IMR-90 (cell line): ENCODE measurements at regions not wholly inside any gene's neighbourhood (a gene's known extent, or its start where the extent isn't known, plus 50 kb on each side); places are given as distances from the start of the nearest gene placed in this dataset.

ENCODE experiments used
- ATAC-seq: fragments of 200-7000 bp; cut with Tn5 transposase; 2 replicates; pipeline ENCODE4 v1.9.1; 2020; ENCODE audit warnings: low read depth, mild to moderate bottlenecking, moderate library complexity
- BruUV-seq: library from RNA; stranded (reverse); fragments of 400-500 nt; replicated peaks from 2 replicates; lab custom pipeline; 2021; lab: Mats Ljungman, UMichigan
- CTCF ChIA-PET: fragments of 300-600 bp; formaldehyde crosslinking; extraction: SDS; loops from one replicate; lab custom pipeline; 2021; ENCODE audit warnings: antibody characterized with exemption; lab: Yijun Ruan, JAX
- POLR2A ChIA-PET: fragments of 300-600 bp; sonication (Branson Sonifier 250); formaldehyde crosslinking; loops from one replicate; lab custom pipeline; 2022; ENCODE audit warnings: antibody characterized with exemption; ENCODE audit not compliant: unreplicated experiment; lab: Charles Lee
- DNase-seq: peaks from one replicate; pipeline ENCODE4 v3.0.0; 2013
- H2AFZ ChIP-seq: replicated peaks from 2 replicates; pipeline ENCODE3; 2013; ENCODE audit warnings: low read length, mild to moderate bottlenecking; ENCODE audit not compliant: poor library complexity
- H2AK5ac ChIP-seq: 2 replicates; pipeline ENCODE4 v1.6.1; 2013; ENCODE audit warnings: low read depth, low read length, inconsistent platforms
- H2AK9ac ChIP-seq: replicated peaks from 2 replicates; pipeline ENCODE3; 2013; ENCODE audit warnings: mild to moderate bottlenecking, low read depth, low read length, moderate library complexity; ENCODE audit not compliant: poor library complexity
- H2BK120ac ChIP-seq: 2 replicates; pipeline ENCODE4 v1.6.1; 2013; ENCODE audit warnings: low read depth, low read length, inconsistent platforms
- H2BK15ac ChIP-seq: 3 replicates; pipeline ENCODE4 v1.6.1; 2013; ENCODE audit warnings: low read depth, low read length, inconsistent platforms
- H2BK20ac ChIP-seq: 2 replicates; pipeline ENCODE4 v1.6.1; 2013; ENCODE audit warnings: low read depth, mild to moderate bottlenecking, inconsistent platforms, low read length, moderate library complexity
- H2BK5ac ChIP-seq: 2 replicates; pipeline ENCODE4 v1.6.1; 2013; ENCODE audit warnings: mild to moderate bottlenecking, low read depth, low read length, inconsistent platforms; ENCODE audit not compliant: poor library complexity, severe bottlenecking
- H3K14ac ChIP-seq: replicated peaks from 2 replicates; pipeline ENCODE4 v1.6.1; 2013; ENCODE audit warnings: low read depth, low read length, inconsistent platforms
- H3K18ac ChIP-seq: 2 replicates; pipeline ENCODE4 v1.6.1; 2013; ENCODE audit warnings: low read depth, low read length, control low read depth
- H3K23ac ChIP-seq: 2 replicates; pipeline ENCODE4 v1.6.1; 2013; ENCODE audit warnings: low read depth, low read length, inconsistent platforms
- H3K27ac ChIP-seq: 2 replicates; pipeline ENCODE4 v1.5.1; 2013; ENCODE audit warnings: mild to moderate bottlenecking, control low read depth, low read length; ENCODE audit not compliant: insufficient read depth
- H3K27me3 ChIP-seq: 2 replicates; pipeline ENCODE4 v1.6.1; 2013; ENCODE audit warnings: low read length; ENCODE audit not compliant: control insufficient read depth, insufficient read depth
- H3K36me3 ChIP-seq: 2 replicates; pipeline ENCODE4 v1.6.1; 2013; ENCODE audit warnings: low read length, mixed read lengths; ENCODE audit not compliant: control insufficient read depth, insufficient read depth
- H3K4ac ChIP-seq: 2 replicates; pipeline ENCODE4 v1.6.1; 2013; ENCODE audit warnings: low read depth, low read length, inconsistent platforms
- H3K4me1 ChIP-seq: 2 replicates; pipeline ENCODE4 v1.6.1; 2013; ENCODE audit warnings: low read length, mixed read lengths; ENCODE audit not compliant: control insufficient read depth, insufficient read depth
- H3K4me2 ChIP-seq: 2 replicates; pipeline ENCODE4 v1.6.1; 2013; ENCODE audit warnings: low read depth, mild to moderate bottlenecking, control low read depth, low read length, moderate library complexity
- H3K4me3 ChIP-seq: 2 replicates; pipeline ENCODE4 v1.5.1; 2013; ENCODE audit warnings: low read depth, mild to moderate bottlenecking, control low read depth, low read length, moderate library complexity; ENCODE audit not compliant: insufficient read depth
- H3K56ac ChIP-seq: 2 replicates; pipeline ENCODE4 v1.6.1; 2013; ENCODE audit warnings: low read length, inconsistent platforms; ENCODE audit not compliant: insufficient read depth; ENCODE audit errors: extremely low read depth
- H3K79me1 ChIP-seq, 2 experiments: 2 replicates each; pipeline ENCODE4 v1.6.1; 2013; ENCODE audit warnings: low read length in 2 of 2, inconsistent platforms in 1 of 2, low read depth in 1 of 2
- H3K9ac ChIP-seq: 2 replicates; pipeline ENCODE4 v1.6.1; 2013; ENCODE audit warnings: low read depth, low read length, control low read depth
- H3K9me1 ChIP-seq: 2 replicates; pipeline ENCODE4 v1.6.1; 2013; ENCODE audit warnings: low read length, inconsistent platforms; ENCODE audit not compliant: insufficient read depth
- H3K9me3 ChIP-seq: 2 replicates; pipeline ENCODE4 v1.6.1; 2013; ENCODE audit warnings: low read length; ENCODE audit not compliant: control insufficient read depth, insufficient read depth
- H4K20me1 ChIP-seq: 2 replicates; pipeline ENCODE4 v1.6.1; 2013; ENCODE audit warnings: low read length, inconsistent platforms; ENCODE audit not compliant: insufficient read depth
- H4K5ac ChIP-seq: 2 replicates; pipeline ENCODE4 v1.6.1; 2013; ENCODE audit warnings: mild to moderate bottlenecking, low read depth, low read length, control low read depth
- H4K8ac ChIP-seq, 2 experiments: 2 replicates each; pipeline ENCODE4 v1.6.1; 2013; ENCODE audit warnings: low read depth in 2 of 2, low read length in 2 of 2, control low read depth in 1 of 2, inconsistent platforms in 1 of 2
- H4K91ac ChIP-seq: 2 replicates; pipeline ENCODE4 v1.6.1; 2013; ENCODE audit warnings: low read depth, low read length, inconsistent platforms; ENCODE audit not compliant: insufficient read depth
- BHLHE40 ChIP-seq: fragments of 150-350 bp; IDR thresholded peaks from 2 replicates; pipeline ENCODE4 v1.6.1; 2016; ENCODE audit warnings: mild to moderate bottlenecking, low read depth, low read length
- CEBPB ChIP-seq: IDR thresholded peaks from 2 replicates; pipeline ENCODE4 v1.6.1; 2012; ENCODE audit warnings: low read depth, low read length, improper control_type of control experiment
- CHD1 ChIP-seq: IDR thresholded peaks from 2 replicates; pipeline ENCODE4 v1.6.1; 2012; ENCODE audit warnings: low read depth, low read length, improper control_type of control experiment
- FOS ChIP-seq: fragments of 150-350 bp; IDR thresholded peaks from 2 replicates; pipeline ENCODE4 v1.6.1; 2016; ENCODE audit warnings: low read depth, low read length
- MAFK ChIP-seq: IDR thresholded peaks from 2 replicates; pipeline ENCODE4 v1.6.1; 2012; ENCODE audit warnings: low read depth, low read length, improper control_type of control experiment
- MAZ ChIP-seq: IDR thresholded peaks from 2 replicates; pipeline ENCODE4 v1.6.1; 2012; ENCODE audit warnings: low read depth, mild to moderate bottlenecking, low read length, improper control_type of control experiment, moderate library complexity, borderline replicate concordance
- MXI1 ChIP-seq: IDR thresholded peaks from 2 replicates; pipeline ENCODE4 v1.6.1; 2012; ENCODE audit warnings: low read depth, mild to moderate bottlenecking, low read length, moderate library complexity, borderline replicate concordance
- NFE2L2 ChIP-seq: fragments of 150-350 bp; IDR thresholded peaks from 2 replicates; pipeline ENCODE4 v1.6.1; 2016; ENCODE audit warnings: low read depth, mild to moderate bottlenecking, low read length
- RAD21 ChIP-seq: IDR thresholded peaks from 2 replicates; pipeline ENCODE4 v1.6.1; 2012; ENCODE audit warnings: low read length, improper control_type of control experiment
- RCOR1 ChIP-seq: IDR thresholded peaks from 2 replicates; pipeline ENCODE4 v1.6.1; 2012; ENCODE audit warnings: mild to moderate bottlenecking, low read length, improper control_type of control experiment; ENCODE audit not compliant: insufficient replicate concordance
- RFX5 ChIP-seq: IDR thresholded peaks from 2 replicates; pipeline ENCODE4 v1.8.0; 2012; ENCODE audit warnings: low read depth, mild to moderate bottlenecking, low read length, moderate library complexity
- SMC3 ChIP-seq: fragments of 150-350 bp; IDR thresholded peaks from 2 replicates; pipeline ENCODE4 v1.6.1; 2016; ENCODE audit warnings: low read depth, mild to moderate bottlenecking, antibody characterized with exemption, low read length, moderate library complexity
- WGBS, 2 experiments: methylation state at CpG; one replicate each; pipeline versions ENCODE4 v1.1.5 to v1.1.7; 2013; ENCODE audit warnings: missing lambda C conversion rate in 2 of 2; ENCODE audit not compliant: insufficient read length in 1 of 2; ENCODE audit errors: extremely low coverage in 2 of 2; 5-methylcytosine and 5-hydroxymethylcytosine counted together
- dilution Hi-C: fragments of 300-500 bp; cut with HindIII; formaldehyde crosslinking; loops from one replicate; pipeline ENCODE4 v1.14.3; 2018; ENCODE audit warnings: low sequenced_read_pairs; ENCODE audit not compliant: unreplicated experiment
- in situ Hi-C: fragments of 300-500 bp; cut with MboI; formaldehyde crosslinking; loops from 3 replicates; pipeline ENCODE4 v1.14.3; 2019; ENCODE audit warnings: low sequenced_read_pairs, inconsistent platforms, mixed read lengths
- intact Hi-C: fragments of 100-400 bp; cut with micrococcal nuclease; formaldehyde crosslinking; loops from 2 replicates; pipeline ENCODE4 v1.10.0; 2022
- TF ChIP-seq, protein P1 (sequence below): conservative IDR thresholded peaks from 2 replicates; pipeline ENCODE4 v1.5.1; 2012; ENCODE audit warnings: mild to moderate bottlenecking, low read depth, low read length, improper control_type of control experiment
- TF ChIP-seq, protein P2 (sequence below): fragments of 150-350 bp; IDR thresholded peaks from 2 replicates; pipeline ENCODE4 v1.6.1; 2016; ENCODE audit warnings: low read depth, mild to moderate bottlenecking, low read length, moderate library complexity, borderline replicate concordance

DNA sequence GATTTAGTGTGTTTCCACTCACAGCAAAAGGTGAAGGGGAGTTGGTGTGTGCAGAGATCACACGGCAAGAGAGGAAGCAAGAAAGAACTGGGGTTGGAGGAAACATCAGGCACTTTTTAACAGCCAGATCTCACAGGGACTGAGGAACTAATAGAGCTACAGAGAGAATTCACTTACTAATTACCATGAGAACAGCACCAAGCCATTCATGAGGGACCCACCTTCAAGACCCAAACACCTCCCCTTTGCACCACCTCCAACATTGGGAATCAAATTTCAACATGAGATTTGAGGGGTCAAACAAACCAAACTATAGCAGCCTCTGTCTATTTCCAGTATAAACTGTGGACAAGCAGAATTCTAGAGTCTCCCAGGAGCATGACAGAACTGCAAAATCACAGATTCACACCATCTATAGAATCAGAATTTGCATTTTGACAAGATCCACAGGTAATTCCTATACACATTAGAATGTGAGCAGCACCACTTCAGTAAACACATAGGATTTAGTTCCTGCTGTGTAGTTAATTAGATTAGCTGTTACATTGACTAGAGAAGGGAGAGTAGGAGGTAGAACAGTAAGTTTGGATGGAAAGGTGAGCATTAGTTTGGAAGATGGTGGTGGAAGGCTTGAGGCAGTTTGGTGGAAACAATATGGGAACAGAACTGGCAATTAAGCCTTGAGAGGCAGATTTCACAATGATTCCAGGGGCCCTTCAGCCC is 311.7 kb downstream of the NSUN3 start:
- Histone ChIP-seq H3K18ac (no peak overlapping the region), H3K9ac (no peak overlapping the region), H3K36me3 (no peaks in the 10 kb centered on the region), H3K79me1 (no peaks in the 10 kb centered on the region), H3K4me2 (no peak overlapping the region), H3K9me1 (no peaks in the 10 kb centered on the region), H2AK9ac (no peak overlapping the region), H4K91ac (no peak overlapping the region), H2AK5ac (no peak overlapping the region), H2BK20ac (no peak overlapping the region), H3K27ac (no peak overlapping the region), H3K4ac (no peak overlapping the region), H3K4me1 (no peaks in the 10 kb centered on the region), H2BK120ac (no peak overlapping the region), H4K20me1 (no peaks in the 10 kb centered on the region), H2AFZ (no peak overlapping the region), H4K5ac (no peak overlapping the region), H3K23ac (no peak overlapping the region), H2BK15ac (no peak overlapping the region), H3K4me3 (no peak overlapping the region), H3K14ac (no peak overlapping the region), H3K9me3 (no peaks in the 10 kb centered on the region), H3K27me3 (no peaks in the 10 kb centered on the region; the same call in 1 of the 2 replicates), H4K8ac (no peak overlapping the region), H2BK5ac (no peak overlapping the region), H3K56ac (no peak overlapping the region)
- no CpG with 5 or more reads among the region's 1 CpG for WGBS, 2 experiments
- TF ChIP-seq SMC3 (no peak), BHLHE40 (no peak), CEBPB (no peak), MAZ (no peak), NFE2L2 (no peak), RAD21 (no peak), MXI1 (no peak), FOS (no peak), MAFK (no peak), CHD1 (no peak), RFX5 (no peak), RCOR1 (no peak)
- TF ChIP-seq, protein P1, sequence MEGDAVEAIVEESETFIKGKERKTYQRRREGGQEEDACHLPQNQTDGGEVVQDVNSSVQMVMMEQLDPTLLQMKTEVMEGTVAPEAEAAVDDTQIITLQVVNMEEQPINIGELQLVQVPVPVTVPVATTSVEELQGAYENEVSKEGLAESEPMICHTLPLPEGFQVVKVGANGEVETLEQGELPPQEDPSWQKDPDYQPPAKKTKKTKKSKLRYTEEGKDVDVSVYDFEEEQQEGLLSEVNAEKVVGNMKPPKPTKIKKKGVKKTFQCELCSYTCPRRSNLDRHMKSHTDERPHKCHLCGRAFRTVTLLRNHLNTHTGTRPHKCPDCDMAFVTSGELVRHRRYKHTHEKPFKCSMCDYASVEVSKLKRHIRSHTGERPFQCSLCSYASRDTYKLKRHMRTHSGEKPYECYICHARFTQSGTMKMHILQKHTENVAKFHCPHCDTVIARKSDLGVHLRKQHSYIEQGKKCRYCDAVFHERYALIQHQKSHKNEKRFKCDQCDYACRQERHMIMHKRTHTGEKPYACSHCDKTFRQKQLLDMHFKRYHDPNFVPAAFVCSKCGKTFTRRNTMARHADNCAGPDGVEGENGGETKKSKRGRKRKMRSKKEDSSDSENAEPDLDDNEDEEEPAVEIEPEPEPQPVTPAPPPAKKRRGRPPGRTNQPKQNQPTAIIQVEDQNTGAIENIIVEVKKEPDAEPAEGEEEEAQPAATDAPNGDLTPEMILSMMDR = no peak
- TF ChIP-seq, protein P2, sequence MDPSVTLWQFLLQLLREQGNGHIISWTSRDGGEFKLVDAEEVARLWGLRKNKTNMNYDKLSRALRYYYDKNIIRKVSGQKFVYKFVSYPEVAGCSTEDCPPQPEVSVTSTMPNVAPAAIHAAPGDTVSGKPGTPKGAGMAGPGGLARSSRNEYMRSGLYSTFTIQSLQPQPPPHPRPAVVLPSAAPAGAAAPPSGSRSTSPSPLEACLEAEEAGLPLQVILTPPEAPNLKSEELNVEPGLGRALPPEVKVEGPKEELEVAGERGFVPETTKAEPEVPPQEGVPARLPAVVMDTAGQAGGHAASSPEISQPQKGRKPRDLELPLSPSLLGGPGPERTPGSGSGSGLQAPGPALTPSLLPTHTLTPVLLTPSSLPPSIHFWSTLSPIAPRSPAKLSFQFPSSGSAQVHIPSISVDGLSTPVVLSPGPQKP = no peak
- in situ Hi-C loops = no loop called here
- ChIA-PET POLR2A (no interaction called here), CTCF (no interaction called here)
- BruUV-seq = no TSS peak
- ATAC-seq (no peak), DNase-seq (no peak)
- dilution Hi-C loops = no loop called here
- intact Hi-C loops = no loop called here
